CD8-positive, alpha-beta memory T cell (primary cell): ENCODE measurements at regions not wholly inside any gene's neighbourhood (a gene's known extent, or its start where the extent isn't known, plus 50 kb on each side); places are given as distances from the start of the nearest gene placed in this dataset.
"Not testable (repeated sequence)": the region's sequence is repeated elsewhere in the genome, so short reads cannot be mapped to it uniquely, and the experiment has no call there.

ENCODE experiments used
- CTCF ChIA-PET: fragments of 350-600 bp; sonication (Branson Sonifier 250); formaldehyde crosslinking; loops from one replicate; lab custom pipeline; 2021; ENCODE audit warnings: antibody characterized with exemption; lab: Charles Lee
- POLR2A ChIA-PET: fragments of 350-600 bp; sonication (Branson Sonifier 250); formaldehyde crosslinking; loops from one replicate; lab custom pipeline; 2021; ENCODE audit warnings: antibody characterized with exemption; lab: Charles Lee
- DNase-seq, 5 donors: peaks; one replicate each; pipeline versions ENCODE4 v3.0.0 to v3.0.0-alpha.2; 2020 to 2022; ENCODE audit warnings: mixed read lengths in 1 of 5
- H3K27ac ChIP-seq: one replicate; pipeline ENCODE4 v1.7.0; 2013; ENCODE audit warnings: low read depth, mild to moderate bottlenecking, low read length, moderate library complexity
- H3K27me3 ChIP-seq: 2 replicates; pipeline ENCODE4 v1.7.0; 2013; ENCODE audit warnings: low read length, mild to moderate bottlenecking; ENCODE audit not compliant: insufficient read depth, poor library complexity, severe bottlenecking
- H3K36me3 ChIP-seq: 2 replicates; pipeline ENCODE4 v1.7.0; 2013; ENCODE audit warnings: mild to moderate bottlenecking, low read length, moderate library complexity; ENCODE audit not compliant: insufficient read depth
- H3K4me1 ChIP-seq: 2 replicates; pipeline ENCODE4 v1.7.0; 2013; ENCODE audit warnings: mild to moderate bottlenecking, low read length, moderate library complexity; ENCODE audit not compliant: insufficient read depth
- H3K4me3 ChIP-seq: 2 replicates; pipeline ENCODE4 v1.7.0; 2013; ENCODE audit warnings: mild to moderate bottlenecking, low read length
- H3K9me3 ChIP-seq: 2 replicates; pipeline ENCODE4 v1.7.0; 2013; ENCODE audit warnings: mild to moderate bottlenecking, low read length
- H3K27ac Mint-ChIP-seq, 8 donors: one replicate each; pipeline ENCODE4 v1.8.0; 2020 to 2021; ENCODE audit warnings: mixed read lengths in 8 of 8, mild to moderate bottlenecking in 6 of 8, inconsistent platforms in 3 of 8, moderate library complexity in 3 of 8
- H3K27me3 Mint-ChIP-seq, 2 donors: one replicate each; pipeline ENCODE4 v1.8.0; 2020 to 2021; ENCODE audit warnings: mixed read lengths in 2 of 2, mild to moderate bottlenecking in 1 of 2, moderate library complexity in 1 of 2
- H3K36me3 Mint-ChIP-seq, 3 donors: one replicate each; pipeline ENCODE4 v1.8.0; 2020 to 2021; ENCODE audit warnings: mixed read lengths in 3 of 3, inconsistent platforms in 1 of 3, mild to moderate bottlenecking in 1 of 3
- H3K4me1 Mint-ChIP-seq, 3 donors: one replicate each; pipeline ENCODE4 v1.8.0; 2020 to 2021; ENCODE audit warnings: mixed read lengths in 3 of 3, inconsistent platforms in 1 of 3, mild to moderate bottlenecking in 1 of 3
- H3K4me3 Mint-ChIP-seq, 7 donors: one replicate each; pipeline ENCODE4 v1.8.0; 2020 to 2021; ENCODE audit warnings: mixed read lengths in 7 of 7, mild to moderate bottlenecking in 6 of 7, moderate library complexity in 4 of 7, inconsistent platforms in 2 of 7
- H3K9me3 Mint-ChIP-seq, 5 donors: one replicate each; pipeline ENCODE4 v1.8.0; 2020 to 2022; ENCODE audit warnings: mixed read lengths in 5 of 5, mild to moderate bottlenecking in 3 of 5, moderate library complexity in 2 of 5, inconsistent platforms in 1 of 5

DNA sequence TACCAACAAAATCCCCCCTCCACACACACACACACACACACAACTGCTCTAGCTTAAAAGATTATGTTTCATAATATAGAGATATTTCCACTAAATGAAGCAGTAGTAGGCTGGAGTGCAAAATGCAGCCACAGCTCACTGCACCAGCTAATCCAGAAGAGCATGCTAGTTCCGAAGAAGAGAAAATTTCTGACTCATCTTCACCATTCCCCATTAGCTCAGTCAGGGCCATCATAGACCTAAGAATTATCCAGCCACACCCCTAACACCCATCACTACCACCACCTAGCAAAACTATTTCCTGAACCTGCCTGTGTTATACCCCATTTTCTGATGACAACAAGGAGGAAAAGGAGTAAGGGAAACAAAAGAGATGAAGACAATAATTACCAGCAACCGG lies 67.1 kb upstream of the UBE2E2 start:
- CTCF ChIA-PET = no interaction called here
- no peak overlapping the region for H3K27ac ChIP-seq
- peaks cover 2 to 8% (median 3%) of the 10 kb centered on the region in 5 donors for H3K9me3 Mint-ChIP-seq
- H3K4me3 ChIP-seq = no peak overlapping the region
- H3K9me3 ChIP-seq = no peaks in the 10 kb centered on the region
- H3K27me3 ChIP-seq = no peaks in the 10 kb centered on the region
- no peak overlapping the region for H3K27ac Mint-ChIP-seq
- H3K36me3 Mint-ChIP-seq = no peaks in the 10 kb centered on the region
- H3K4me3 Mint-ChIP-seq = no peak overlapping the region
- H3K36me3 ChIP-seq = no peaks in the 10 kb centered on the region
- no peaks in the 10 kb centered on the region for H3K4me1 ChIP-seq
- H3K27me3 Mint-ChIP-seq = no peaks in the 10 kb centered on the region
- no peak for DNase-seq
- POLR2A ChIA-PET = no interaction called here
- H3K4me1 Mint-ChIP-seq = no peaks in the 10 kb centered on the region

DNA sequence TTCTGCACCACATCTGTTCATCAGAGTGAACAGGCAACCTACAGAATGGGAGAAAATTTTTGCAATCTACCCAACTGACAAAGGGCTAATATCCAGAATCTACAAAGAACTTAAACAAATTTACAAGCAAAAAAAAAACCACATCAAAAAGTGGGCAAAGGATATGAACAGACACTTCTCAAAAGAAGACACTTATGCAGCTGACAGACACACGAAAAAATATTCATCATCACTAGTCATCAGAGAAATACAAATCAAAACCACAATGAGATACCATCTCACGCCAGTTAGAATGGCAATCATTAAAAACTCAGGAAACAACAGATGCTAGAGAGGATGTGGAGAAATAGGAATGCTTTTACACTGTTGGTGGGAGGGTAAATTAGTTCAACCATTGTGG lies 59.1 kb upstream of the UBE2E2 start:
- H3K4me1 ChIP-seq, H3K4me1 Mint-ChIP-seq, CTCF ChIA-PET, H3K36me3 ChIP-seq, H3K36me3 Mint-ChIP-seq, H3K27ac Mint-ChIP-seq, H3K27me3 ChIP-seq, H3K27me3 Mint-ChIP-seq, H3K9me3 ChIP-seq, H3K4me3 Mint-ChIP-seq, H3K27ac ChIP-seq, H3K9me3 Mint-ChIP-seq, POLR2A ChIA-PET, DNase-seq, H3K4me3 ChIP-seq: not testable (repeated sequence)

DNA sequence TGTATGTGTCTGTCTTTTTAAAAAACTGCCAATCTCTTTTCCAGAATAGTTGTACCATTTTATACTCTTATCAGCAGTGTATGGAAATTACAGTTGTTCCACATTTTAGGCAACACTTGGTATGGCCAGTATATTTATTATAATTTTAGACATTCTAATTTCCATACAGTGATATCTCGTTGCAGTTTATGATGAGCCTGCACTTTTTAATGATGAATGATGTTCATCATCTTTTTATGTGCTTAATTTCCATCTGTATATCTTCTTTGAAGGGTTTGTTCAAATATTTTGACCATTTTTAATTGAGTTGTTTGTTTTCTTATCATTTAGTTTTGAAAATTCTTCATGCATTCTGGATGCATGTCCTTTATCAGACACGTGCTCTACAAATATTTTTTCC lies 57.0 kb upstream of the UBE2E2 start:
- Mint-ChIP-seq H3K36me3 (peaks cover 0 to 3% (median 0%) of the 10 kb centered on the region in 3 donors), H3K4me3 (no peak overlapping the region), H3K27ac (no peak overlapping the region), H3K27me3 (no peaks in the 10 kb centered on the region), H3K4me1 (no peaks in the 10 kb centered on the region), H3K9me3 (peaks cover 0 to 3% (median 1%) of the 10 kb centered on the region in 5 donors)
- H3K27ac ChIP-seq = no peak overlapping the region
- no peak overlapping the region for H3K4me3 ChIP-seq
- no peaks in the 10 kb centered on the region for H3K9me3 ChIP-seq
- no peak for DNase-seq
- H3K4me1 ChIP-seq = no peaks in the 10 kb centered on the region
- no peaks in the 10 kb centered on the region for H3K27me3 ChIP-seq
- CTCF ChIA-PET = no interaction called here
- H3K36me3 ChIP-seq = no peaks in the 10 kb centered on the region
- POLR2A ChIA-PET = no interaction called here

DNA sequence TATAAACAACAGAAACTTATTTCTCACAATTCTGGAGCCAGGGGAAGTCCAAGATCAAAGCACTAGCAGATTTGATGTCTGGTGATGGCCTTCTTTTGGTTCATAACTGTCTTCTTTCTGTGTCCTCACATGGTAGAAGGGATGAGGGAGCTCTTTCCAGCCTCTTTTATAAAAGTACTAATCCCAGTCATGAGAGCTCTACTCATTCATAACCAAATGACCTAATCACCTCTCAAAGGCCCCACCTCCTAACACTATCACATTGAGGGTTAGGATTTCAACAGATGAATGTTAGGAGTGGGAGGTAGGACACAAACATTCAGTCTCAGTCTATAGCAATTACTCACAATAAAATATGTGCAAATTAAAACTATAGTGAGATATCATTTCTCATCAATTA lies 50.1 kb upstream of the UBE2E2 start:
- no peaks in the 10 kb centered on the region for H3K4me1 Mint-ChIP-seq
- H3K36me3 ChIP-seq = no peaks in the 10 kb centered on the region
- H3K27me3 ChIP-seq = no peaks in the 10 kb centered on the region
- H3K27me3 Mint-ChIP-seq = no peaks in the 10 kb centered on the region
- H3K4me3 Mint-ChIP-seq = no peak overlapping the region
- ChIA-PET CTCF (no interaction called here), POLR2A (no interaction called here)
- no peak overlapping the region for H3K27ac Mint-ChIP-seq
- no peak overlapping the region for H3K27ac ChIP-seq
- H3K9me3 Mint-ChIP-seq = peaks cover 0 to 13% (median 2%) of the 10 kb centered on the region in 5 donors
- no peak for DNase-seq
- no peaks in the 10 kb centered on the region for H3K9me3 ChIP-seq
- H3K4me1 ChIP-seq = no peaks in the 10 kb centered on the region
- no peak overlapping the region for H3K4me3 ChIP-seq
- H3K36me3 Mint-ChIP-seq = peaks cover 0 to 3% (median 0%) of the 10 kb centered on the region in 3 donors
